Thyroid gland (tissue), 4 donors: ENCODE measurements at regions not wholly inside any gene's neighbourhood (a gene's known extent, or its start where the extent isn't known, plus 50 kb on each side); places are given as distances from the start of the nearest gene placed in this dataset.

Experiments used
- DNase-seq, 2 donors: peaks; one replicate each; pipeline ENCODE4 v3.0.0-alpha.2; 2019
- H3K27ac ChIP-seq, 3 donors: fragments of 200-600 bp; sonication (generic); 1 replicate in 2 of 3; 2 replicates in 1 of 3; pipeline ENCODE4 v1.5.1; 2016 to 2019; ENCODE audit warnings: mild to moderate bottlenecking in 1 of 3, moderate library complexity in 1 of 3
- H3K27me3 ChIP-seq: fragments of 200-600 bp; sonication (generic); one replicate; pipeline ENCODE4 v1.5.1; 2019
- H3K36me3 ChIP-seq, 2 donors: fragments of 200-600 bp; sonication (generic); one replicate each; pipeline ENCODE4 v1.5.1; 2016 to 2019
- H3K4me1 ChIP-seq, 2 donors: fragments of 200-600 bp; sonication (generic); one replicate each; pipeline ENCODE4 v1.5.1; 2017 to 2019
- H3K4me3 ChIP-seq, 3 donors: fragments of 200-600 bp; sonication (generic); replicated peaks in 1 of 3; 1 replicate in 2 of 3; 2 replicates in 1 of 3; pipeline ENCODE4 v1.5.1; 2016; ENCODE audit warnings: mild to moderate bottlenecking in 1 of 3
- H3K9me3 ChIP-seq: fragments of 200-600 bp; sonication (generic); one replicate; pipeline ENCODE4 v1.5.1; 2017
- POLR2A ChIP-seq, 2 donors: fragments of 450-650 bp; IDR thresholded peaks; one replicate each; pipeline ENCODE4 v1.6.1; 2017; ENCODE audit warnings: antibody characterized with exemption in 2 of 2, mild to moderate bottlenecking in 2 of 2, moderate library complexity in 1 of 2
- WGBS, 2 donors: methylation state at CpG; one replicate each; pipeline ENCODE4 v1.1.5; 2017; 5-methylcytosine and 5-hydroxymethylcytosine counted together
- intact Hi-C: fragments of 100-400 bp; cut with DNase I; formaldehyde crosslinking; loops from one replicate; pipeline ENCODE4 v1.15.1; 2023
- TF ChIP-seq, protein P1 (sequence below), 6 experiments: fragments of 200-600 bp in 3 of 6; fragments of 450-650 bp in 3 of 6; sonication (generic) in 3 of 6; IDR thresholded peaks; one replicate each; pipeline ENCODE4 v1.5.1; 2016 to 2019; ENCODE audit warnings: antibody characterized with exemption in 6 of 6, mild to moderate bottlenecking in 2 of 6, inconsistent platforms in 1 of 6, moderate library complexity in 1 of 6

DNA sequence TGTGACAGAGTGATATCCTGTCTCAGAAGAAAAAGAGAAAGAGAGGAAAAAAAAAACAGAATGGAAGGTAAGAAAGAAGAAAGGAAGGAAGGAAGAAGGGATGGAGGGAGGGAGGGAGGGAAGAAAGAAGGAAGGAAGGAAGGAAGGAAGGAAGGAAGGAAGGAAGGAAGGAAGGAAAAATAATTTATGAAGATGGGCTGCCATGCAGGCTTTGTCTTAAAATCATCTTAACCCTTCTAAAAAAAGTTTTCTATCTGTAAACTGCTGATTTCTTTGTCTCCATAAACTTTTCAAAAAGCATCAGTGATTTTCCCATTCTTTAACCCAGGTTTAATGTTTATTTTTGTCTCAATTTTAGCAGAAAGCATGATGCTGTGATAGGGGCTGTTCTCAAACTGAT is 1154.1 kb upstream of the CDH6 start:
- Histone ChIP-seq H3K27me3 (no peaks in the 10 kb centered on the region), H3K9me3 (no peaks in the 10 kb centered on the region), H3K4me1 (no peaks in the 10 kb centered on the region), H3K27ac (no peak overlapping the region), H3K4me3 (no peak overlapping the region), H3K36me3 (no peaks in the 10 kb centered on the region)
- no peak for DNase-seq
- TF ChIP-seq POLR2A (IDR thresholded peaks at IDR 0.05): no peak
- TF ChIP-seq, protein P1, sequence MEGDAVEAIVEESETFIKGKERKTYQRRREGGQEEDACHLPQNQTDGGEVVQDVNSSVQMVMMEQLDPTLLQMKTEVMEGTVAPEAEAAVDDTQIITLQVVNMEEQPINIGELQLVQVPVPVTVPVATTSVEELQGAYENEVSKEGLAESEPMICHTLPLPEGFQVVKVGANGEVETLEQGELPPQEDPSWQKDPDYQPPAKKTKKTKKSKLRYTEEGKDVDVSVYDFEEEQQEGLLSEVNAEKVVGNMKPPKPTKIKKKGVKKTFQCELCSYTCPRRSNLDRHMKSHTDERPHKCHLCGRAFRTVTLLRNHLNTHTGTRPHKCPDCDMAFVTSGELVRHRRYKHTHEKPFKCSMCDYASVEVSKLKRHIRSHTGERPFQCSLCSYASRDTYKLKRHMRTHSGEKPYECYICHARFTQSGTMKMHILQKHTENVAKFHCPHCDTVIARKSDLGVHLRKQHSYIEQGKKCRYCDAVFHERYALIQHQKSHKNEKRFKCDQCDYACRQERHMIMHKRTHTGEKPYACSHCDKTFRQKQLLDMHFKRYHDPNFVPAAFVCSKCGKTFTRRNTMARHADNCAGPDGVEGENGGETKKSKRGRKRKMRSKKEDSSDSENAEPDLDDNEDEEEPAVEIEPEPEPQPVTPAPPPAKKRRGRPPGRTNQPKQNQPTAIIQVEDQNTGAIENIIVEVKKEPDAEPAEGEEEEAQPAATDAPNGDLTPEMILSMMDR (IDR thresholded peaks at IDR 0.05): no peak
- intact Hi-C loops: no loop called here

DNA sequence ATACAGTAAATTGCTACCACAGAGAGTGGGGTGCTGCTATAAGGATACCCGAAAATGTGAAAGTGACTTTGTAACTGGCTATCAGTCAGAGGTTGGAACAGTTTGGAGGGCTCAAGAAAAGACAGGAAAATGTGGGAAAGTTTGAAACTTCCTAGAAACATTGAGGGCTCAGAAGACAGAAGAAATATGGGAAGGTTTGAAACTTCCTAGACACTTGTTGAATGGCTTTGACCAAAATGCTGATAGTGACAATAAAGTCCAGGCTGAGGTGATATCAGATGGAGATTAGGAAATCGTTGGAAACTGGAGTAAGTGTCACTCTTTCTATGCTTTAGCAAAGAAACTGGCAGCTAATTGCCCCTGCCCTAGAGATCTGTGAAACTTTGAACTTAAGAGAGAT is 1158.6 kb upstream of the CDH6 start:
- H3K27ac ChIP-seq: no peak overlapping the region
- no peaks in the 10 kb centered on the region for H3K27me3 ChIP-seq
- H3K9me3 ChIP-seq: no peaks in the 10 kb centered on the region
- H3K4me3 ChIP-seq: no peak overlapping the region
- H3K36me3 ChIP-seq: no peaks in the 10 kb centered on the region
- DNase-seq: no peak
- 65 to 73% methylated on average over 2 of the region's 2 CpGs for WGBS, 2 donors
- H3K4me1 ChIP-seq: no peaks in the 10 kb centered on the region
- TF ChIP-seq, protein P1 (IDR thresholded peaks at IDR 0.05): no peak
- TF ChIP-seq POLR2A (IDR thresholded peaks at IDR 0.05): no peak
- intact Hi-C loops: no loop called here

DNA sequence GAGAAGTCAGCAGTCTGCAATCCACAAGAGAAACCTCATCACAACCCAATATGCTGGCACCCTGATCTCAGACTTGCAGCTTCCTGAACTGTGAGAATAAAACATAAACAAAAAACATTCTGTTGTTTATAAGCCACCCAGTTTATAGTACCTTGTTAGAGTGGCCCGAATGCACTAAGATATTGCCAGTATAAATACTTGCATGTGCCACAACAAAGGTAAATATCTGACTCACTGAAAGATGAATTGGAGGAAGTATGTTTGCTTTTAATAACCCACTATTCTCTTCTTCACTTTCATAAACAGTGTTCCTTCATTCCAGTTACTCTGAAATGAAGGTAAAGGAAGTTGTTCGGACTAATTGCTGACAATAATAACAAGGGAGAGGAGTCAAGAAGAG is 1163.4 kb upstream of the CDH6 start:
- intact Hi-C loops: no loop called here
- DNase-seq: no peak
- 59 to 72% methylated on average over 2 of the region's 2 CpGs for WGBS, 2 donors
- H3K27me3 ChIP-seq: no peaks in the 10 kb centered on the region
- H3K4me1 ChIP-seq: no peaks in the 10 kb centered on the region
- no peaks in the 10 kb centered on the region for H3K9me3 ChIP-seq
- no peak overlapping the region for H3K4me3 ChIP-seq
- TF ChIP-seq POLR2A (IDR thresholded peaks at IDR 0.05): no peak
- TF ChIP-seq, protein P1 (IDR thresholded peaks at IDR 0.05): no peak
- no peak overlapping the region for H3K27ac ChIP-seq
- no peaks in the 10 kb centered on the region for H3K36me3 ChIP-seq

DNA sequence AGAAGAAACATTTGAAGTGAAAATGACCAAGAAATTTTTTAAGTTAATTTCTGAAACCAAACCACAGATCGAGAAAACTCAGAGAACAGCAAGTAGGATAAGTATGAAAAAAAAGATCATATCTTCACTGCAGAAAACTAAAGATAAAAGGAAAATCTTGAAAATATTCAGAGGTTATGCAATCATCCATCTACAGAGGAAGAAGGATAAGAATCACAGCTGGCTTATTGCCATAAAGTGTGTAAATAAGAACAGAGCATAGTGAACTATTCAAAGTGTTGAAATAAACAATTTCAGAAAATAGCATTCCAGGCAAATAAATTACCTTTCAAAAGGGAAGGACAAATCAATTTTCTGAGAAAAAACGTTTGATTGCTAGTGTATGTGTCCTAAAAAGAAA is 1191.7 kb upstream of the CDH6 start:
- no peak for DNase-seq
- Histone ChIP-seq H3K27ac (no peak overlapping the region), H3K27me3 (no peaks in the 10 kb centered on the region), H3K4me1 (no peaks in the 10 kb centered on the region), H3K4me3 (no peak overlapping the region), H3K36me3 (no peaks in the 10 kb centered on the region), H3K9me3 (no peaks in the 10 kb centered on the region)
- intact Hi-C loops: no loop called here
- TF ChIP-seq, protein P1 (IDR thresholded peaks at IDR 0.05): no peak
- no peak for TF ChIP-seq POLR2A (IDR thresholded peaks at IDR 0.05)
- WGBS, 2 donors: 58 to 65% methylated on average over 2 of the region's 2 CpGs

DNA sequence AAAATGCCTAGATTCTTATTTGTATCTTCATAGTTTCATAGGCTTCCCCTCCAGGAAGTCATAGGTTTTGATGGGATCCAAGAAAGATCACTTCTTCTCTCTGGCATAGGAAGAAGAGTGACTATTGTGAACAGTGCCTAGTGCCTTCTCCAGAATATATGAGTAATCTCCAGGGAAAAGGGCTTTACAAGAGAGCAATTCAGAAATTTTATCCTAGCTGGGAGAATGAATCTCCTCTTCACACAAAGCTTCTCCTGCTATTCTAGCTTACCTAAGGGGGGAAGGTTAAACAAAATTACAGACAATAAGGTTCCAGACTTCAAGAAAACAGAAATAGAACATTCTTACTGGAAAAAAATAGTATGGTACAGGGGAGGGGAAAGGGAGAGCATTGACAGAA is 1193.3 kb upstream of the CDH6 start:
- intact Hi-C loops: no loop called here
- H3K4me3 ChIP-seq: no peak overlapping the region
- DNase-seq: no peak
- H3K36me3 ChIP-seq: no peaks in the 10 kb centered on the region
- TF ChIP-seq, protein P1 (IDR thresholded peaks at IDR 0.05): no peak
- no peak for TF ChIP-seq POLR2A (IDR thresholded peaks at IDR 0.05)
- H3K9me3 ChIP-seq: no peaks in the 10 kb centered on the region
- no peak overlapping the region for H3K27ac ChIP-seq
- no peaks in the 10 kb centered on the region for H3K27me3 ChIP-seq
- H3K4me1 ChIP-seq: no peaks in the 10 kb centered on the region
